ENCODE measurements at regions not wholly inside any gene's neighbourhood (a gene's known extent, or its start where the extent isn't known, plus 50 kb on each side); places are given as distances from the start of the nearest gene placed in this dataset.

DNA sequence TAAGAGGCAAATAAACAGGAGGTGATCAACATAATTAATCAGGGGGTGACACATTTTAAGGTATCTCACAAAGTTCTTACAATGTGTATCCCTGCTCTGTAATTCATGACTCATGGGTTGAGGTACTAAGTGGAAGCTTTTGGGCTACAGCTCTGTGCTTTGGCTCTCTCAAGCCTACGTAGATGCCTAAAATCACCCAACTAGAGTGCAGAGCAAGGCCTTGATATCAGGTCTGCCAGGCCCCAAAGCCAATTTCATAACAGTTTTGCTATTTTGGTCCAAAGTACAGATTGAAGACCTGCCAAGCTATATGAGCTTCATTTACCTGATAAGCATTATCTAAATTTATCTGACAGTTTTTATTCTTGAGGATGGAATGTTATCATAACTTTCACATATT is 175.3 kb upstream of the BET1 start:
- TF ChIP-seq, protein P1, sequence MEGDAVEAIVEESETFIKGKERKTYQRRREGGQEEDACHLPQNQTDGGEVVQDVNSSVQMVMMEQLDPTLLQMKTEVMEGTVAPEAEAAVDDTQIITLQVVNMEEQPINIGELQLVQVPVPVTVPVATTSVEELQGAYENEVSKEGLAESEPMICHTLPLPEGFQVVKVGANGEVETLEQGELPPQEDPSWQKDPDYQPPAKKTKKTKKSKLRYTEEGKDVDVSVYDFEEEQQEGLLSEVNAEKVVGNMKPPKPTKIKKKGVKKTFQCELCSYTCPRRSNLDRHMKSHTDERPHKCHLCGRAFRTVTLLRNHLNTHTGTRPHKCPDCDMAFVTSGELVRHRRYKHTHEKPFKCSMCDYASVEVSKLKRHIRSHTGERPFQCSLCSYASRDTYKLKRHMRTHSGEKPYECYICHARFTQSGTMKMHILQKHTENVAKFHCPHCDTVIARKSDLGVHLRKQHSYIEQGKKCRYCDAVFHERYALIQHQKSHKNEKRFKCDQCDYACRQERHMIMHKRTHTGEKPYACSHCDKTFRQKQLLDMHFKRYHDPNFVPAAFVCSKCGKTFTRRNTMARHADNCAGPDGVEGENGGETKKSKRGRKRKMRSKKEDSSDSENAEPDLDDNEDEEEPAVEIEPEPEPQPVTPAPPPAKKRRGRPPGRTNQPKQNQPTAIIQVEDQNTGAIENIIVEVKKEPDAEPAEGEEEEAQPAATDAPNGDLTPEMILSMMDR (conservative IDR thresholded peaks at IDR 0.05; ENCODE audit: low read depth, low read length), result no peak
- TF ChIP-seq EZH2 (IDR thresholded peaks at IDR 0.05; ENCODE audit: low read length, unreplicated experiment), result no peak
- no peak for TF ChIP-seq EZH2phosphoT487 (IDR thresholded peaks at IDR 0.05; ENCODE audit: borderline replicate concordance, low read length)
